ENCODE measurements at regions not wholly inside any gene's neighbourhood (a gene's known extent, or its start where the extent isn't known, plus 50 kb on each side); places are given as distances from the start of the nearest gene placed in this dataset.
"Not testable (repeated sequence)": the region's sequence is repeated elsewhere in the genome, so short reads cannot be mapped to it uniquely, and the experiment has no call there.

DNA sequence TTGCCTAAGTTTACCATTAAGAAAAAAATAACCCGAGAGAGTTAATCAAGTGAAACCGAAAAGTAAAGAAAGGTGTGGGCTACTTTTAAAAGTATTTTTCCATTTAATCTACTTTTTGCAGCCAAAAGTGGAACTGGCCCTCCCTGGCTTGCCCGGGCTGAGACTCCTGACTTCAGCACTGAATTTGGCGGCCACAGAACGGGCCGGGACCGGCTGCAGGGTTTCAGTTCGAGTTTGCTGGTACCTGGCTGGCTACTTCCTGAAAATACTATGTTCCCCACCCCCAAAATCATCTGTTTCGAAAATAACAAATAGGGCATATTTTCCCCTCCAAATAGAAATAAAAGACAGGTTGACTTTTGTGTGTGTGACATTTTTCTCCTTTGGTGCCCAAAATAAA, 173.4 kb upstream of the EXOC2 start:
- Histone ChIP-seq H3K4me3 (replicated peaks; ENCODE audit: insufficient read depth, low read length) (no peak overlapping the region), H3K27ac (replicated peaks) (no peak overlapping the region), H3K27me3 (ENCODE audit: insufficient read depth, poor library complexity, severe bottlenecking) (no peaks in the 10 kb centered on the region)
- DNase-seq (ENCODE audit: low read depth in 1 of 2, low spot score in 1 of 2) = no peak
- no peak for TF ChIP-seq POLR2AphosphoS5 (IDR thresholded peaks at IDR 0.05; ENCODE audit: low read depth)
- no peak for TF ChIP-seq SPI1 (IDR thresholded peaks at IDR 0.05; ENCODE audit: borderline replicate concordance, low read depth)
- TF ChIP-seq, protein P1, sequence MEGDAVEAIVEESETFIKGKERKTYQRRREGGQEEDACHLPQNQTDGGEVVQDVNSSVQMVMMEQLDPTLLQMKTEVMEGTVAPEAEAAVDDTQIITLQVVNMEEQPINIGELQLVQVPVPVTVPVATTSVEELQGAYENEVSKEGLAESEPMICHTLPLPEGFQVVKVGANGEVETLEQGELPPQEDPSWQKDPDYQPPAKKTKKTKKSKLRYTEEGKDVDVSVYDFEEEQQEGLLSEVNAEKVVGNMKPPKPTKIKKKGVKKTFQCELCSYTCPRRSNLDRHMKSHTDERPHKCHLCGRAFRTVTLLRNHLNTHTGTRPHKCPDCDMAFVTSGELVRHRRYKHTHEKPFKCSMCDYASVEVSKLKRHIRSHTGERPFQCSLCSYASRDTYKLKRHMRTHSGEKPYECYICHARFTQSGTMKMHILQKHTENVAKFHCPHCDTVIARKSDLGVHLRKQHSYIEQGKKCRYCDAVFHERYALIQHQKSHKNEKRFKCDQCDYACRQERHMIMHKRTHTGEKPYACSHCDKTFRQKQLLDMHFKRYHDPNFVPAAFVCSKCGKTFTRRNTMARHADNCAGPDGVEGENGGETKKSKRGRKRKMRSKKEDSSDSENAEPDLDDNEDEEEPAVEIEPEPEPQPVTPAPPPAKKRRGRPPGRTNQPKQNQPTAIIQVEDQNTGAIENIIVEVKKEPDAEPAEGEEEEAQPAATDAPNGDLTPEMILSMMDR (IDR thresholded peaks at IDR 0.05; ENCODE audit: insufficient read depth, low read length) = no peak
- TF ChIP-seq, protein P2, sequence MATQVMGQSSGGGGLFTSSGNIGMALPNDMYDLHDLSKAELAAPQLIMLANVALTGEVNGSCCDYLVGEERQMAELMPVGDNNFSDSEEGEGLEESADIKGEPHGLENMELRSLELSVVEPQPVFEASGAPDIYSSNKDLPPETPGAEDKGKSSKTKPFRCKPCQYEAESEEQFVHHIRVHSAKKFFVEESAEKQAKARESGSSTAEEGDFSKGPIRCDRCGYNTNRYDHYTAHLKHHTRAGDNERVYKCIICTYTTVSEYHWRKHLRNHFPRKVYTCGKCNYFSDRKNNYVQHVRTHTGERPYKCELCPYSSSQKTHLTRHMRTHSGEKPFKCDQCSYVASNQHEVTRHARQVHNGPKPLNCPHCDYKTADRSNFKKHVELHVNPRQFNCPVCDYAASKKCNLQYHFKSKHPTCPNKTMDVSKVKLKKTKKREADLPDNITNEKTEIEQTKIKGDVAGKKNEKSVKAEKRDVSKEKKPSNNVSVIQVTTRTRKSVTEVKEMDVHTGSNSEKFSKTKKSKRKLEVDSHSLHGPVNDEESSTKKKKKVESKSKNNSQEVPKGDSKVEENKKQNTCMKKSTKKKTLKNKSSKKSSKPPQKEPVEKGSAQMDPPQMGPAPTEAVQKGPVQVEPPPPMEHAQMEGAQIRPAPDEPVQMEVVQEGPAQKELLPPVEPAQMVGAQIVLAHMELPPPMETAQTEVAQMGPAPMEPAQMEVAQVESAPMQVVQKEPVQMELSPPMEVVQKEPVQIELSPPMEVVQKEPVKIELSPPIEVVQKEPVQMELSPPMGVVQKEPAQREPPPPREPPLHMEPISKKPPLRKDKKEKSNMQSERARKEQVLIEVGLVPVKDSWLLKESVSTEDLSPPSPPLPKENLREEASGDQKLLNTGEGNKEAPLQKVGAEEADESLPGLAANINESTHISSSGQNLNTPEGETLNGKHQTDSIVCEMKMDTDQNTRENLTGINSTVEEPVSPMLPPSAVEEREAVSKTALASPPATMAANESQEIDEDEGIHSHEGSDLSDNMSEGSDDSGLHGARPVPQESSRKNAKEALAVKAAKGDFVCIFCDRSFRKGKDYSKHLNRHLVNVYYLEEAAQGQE (IDR thresholded peaks at IDR 0.05; ENCODE audit: insufficient replicate concordance, low read depth) = no peak
- TF ChIP-seq GABPA (IDR thresholded peaks at IDR 0.05; ENCODE audit: low read depth) = no peak

DNA sequence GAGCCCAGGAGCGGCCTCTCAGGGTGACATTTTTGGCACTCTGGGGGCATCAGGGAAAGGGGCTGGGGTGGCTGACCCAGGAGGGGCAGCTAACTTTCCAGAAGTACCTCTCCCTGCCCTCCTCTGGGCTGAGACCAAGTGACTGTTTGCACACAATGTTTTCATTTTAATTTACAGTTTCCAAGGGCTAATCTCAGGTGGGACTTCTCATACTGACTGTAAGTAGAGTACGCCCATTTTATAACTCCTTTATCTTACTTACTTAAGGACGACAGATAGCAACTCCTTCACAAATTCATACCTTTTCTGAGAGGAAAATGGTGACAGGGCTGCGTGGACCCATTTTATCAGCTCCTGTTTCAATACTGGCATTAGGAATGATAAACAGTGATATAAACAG, 172.9 kb upstream of the EXOC2 start:
- no peak overlapping the region for H3K4me3 ChIP-seq (replicated peaks; ENCODE audit: insufficient read depth, low read length)
- TF ChIP-seq, protein P2 (IDR thresholded peaks at IDR 0.05; ENCODE audit: insufficient replicate concordance, low read depth) = no peak
- TF ChIP-seq GABPA (IDR thresholded peaks at IDR 0.05; ENCODE audit: low read depth) (no peak), SPI1 (IDR thresholded peaks at IDR 0.05; ENCODE audit: borderline replicate concordance, low read depth) (no peak), POLR2AphosphoS5 (IDR thresholded peaks at IDR 0.05; ENCODE audit: low read depth) (no peak)
- TF ChIP-seq, protein P1 (IDR thresholded peaks at IDR 0.05; ENCODE audit: insufficient read depth, low read length) = no peak
- H3K27ac ChIP-seq (replicated peaks) = no peak overlapping the region
- H3K27me3 ChIP-seq (ENCODE audit: insufficient read depth, poor library complexity, severe bottlenecking) = no peaks in the 10 kb centered on the region
- no peak for DNase-seq (ENCODE audit: low read depth in 1 of 2, low spot score in 1 of 2)

DNA sequence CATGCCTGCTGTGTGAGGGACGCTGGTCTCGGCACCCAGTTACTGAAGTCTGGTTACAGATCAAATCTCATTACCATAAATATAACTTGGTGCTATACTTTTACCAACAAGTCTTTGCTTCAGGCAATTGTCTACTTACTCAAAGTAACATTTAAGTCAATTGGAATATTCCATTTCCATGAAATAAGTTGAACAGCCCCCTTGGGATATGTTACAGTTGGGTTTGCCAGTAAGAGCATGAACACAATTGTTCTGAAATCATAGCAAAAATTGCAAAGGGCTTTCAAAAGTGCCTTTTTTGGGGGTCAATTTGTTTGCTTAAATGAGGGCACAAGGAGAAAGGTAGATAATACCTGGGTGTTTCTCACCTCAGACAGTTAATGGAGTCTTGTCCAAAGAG, 170.9 kb upstream of the EXOC2 start:
- no peak for DNase-seq (ENCODE audit: low read depth in 1 of 2, low spot score in 1 of 2)
- TF ChIP-seq SPI1 (IDR thresholded peaks at IDR 0.05; ENCODE audit: borderline replicate concordance, low read depth) = no peak
- no peak overlapping the region for H3K27ac ChIP-seq (replicated peaks)
- H3K27me3 ChIP-seq (ENCODE audit: insufficient read depth, poor library complexity, severe bottlenecking) = no peaks in the 10 kb centered on the region
- no peak overlapping the region for H3K4me3 ChIP-seq (replicated peaks; ENCODE audit: insufficient read depth, low read length)

DNA sequence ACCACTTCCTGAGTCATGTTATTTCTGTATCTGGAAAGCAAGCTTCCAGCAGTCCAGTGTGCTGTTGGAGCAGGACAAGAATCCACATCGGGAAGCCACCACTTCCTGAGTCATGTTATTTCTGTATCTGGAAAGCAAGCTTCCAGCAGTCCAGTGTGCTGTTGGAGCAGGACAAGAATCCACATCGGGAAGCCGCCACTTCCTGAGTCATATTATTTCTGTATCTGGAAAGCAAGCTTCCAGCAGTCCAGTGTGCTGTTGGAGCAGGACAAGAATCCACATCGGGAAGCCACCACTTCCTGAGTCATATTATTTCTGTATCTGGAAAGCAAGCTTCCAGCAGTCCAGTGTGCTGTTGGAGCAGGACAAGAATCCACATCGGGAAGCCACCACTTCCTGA, 170.2 kb upstream of the EXOC2 start:
- not testable (repeated sequence) for H3K27ac ChIP-seq (replicated peaks); H3K27me3 ChIP-seq (ENCODE audit: insufficient read depth, poor library complexity, severe bottlenecking); H3K4me3 ChIP-seq (replicated peaks; ENCODE audit: insufficient read depth, low read length); DNase-seq (ENCODE audit: low read depth in 1 of 2, low spot score in 1 of 2)

DNA sequence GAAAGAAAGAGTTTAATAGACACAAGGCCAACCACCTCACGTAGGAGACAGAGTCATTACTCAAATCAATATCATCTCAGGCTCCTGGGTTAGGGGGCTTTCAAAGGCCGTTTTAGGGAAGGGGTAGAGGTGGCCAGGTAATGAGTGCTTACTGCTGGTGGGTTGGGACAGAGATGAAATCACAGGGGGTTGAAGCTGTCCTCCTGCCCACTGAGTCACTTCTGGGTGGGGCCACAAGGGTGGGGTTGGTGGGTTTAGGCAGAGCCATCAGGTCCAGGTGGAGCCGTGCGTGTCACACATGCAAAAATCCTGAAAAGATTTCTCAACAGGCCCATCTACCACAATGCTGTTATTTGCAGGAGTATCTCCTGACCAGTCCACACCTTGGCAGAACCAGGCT, 167.0 kb upstream of the EXOC2 start:
- no peak for DNase-seq (ENCODE audit: low read depth in 1 of 2, low spot score in 1 of 2)

More for the DNA sequence above, 167.0 kb upstream of the EXOC2 start:
- Histone ChIP-seq H3K27me3 (ENCODE audit: insufficient read depth, poor library complexity, severe bottlenecking) (no peaks in the 10 kb centered on the region), H3K27ac (replicated peaks) (no peak overlapping the region), H3K4me3 (replicated peaks; ENCODE audit: insufficient read depth, low read length) (no peak overlapping the region)
- TF ChIP-seq SPI1 (IDR thresholded peaks at IDR 0.05; ENCODE audit: borderline replicate concordance, low read depth) (no peak), POLR2AphosphoS5 (IDR thresholded peaks at IDR 0.05; ENCODE audit: low read depth) (no peak)
- TF ChIP-seq, protein P1 (IDR thresholded peaks at IDR 0.05; ENCODE audit: insufficient read depth, low read length) = no peak

Measured in HL-60 (cell line).